GM18873 (cell line): ENCODE measurements at regions not wholly inside any gene's neighbourhood (a gene's known extent, or its start where the extent isn't known, plus 50 kb on each side); places are given as distances from the start of the nearest gene placed in this dataset.

Experiments used
- ATAC-seq: cut with Tn5 transposase; IDR thresholded peaks from one replicate; pipeline ENCODE4 v1.9.1; 2021; ENCODE audit warnings: mild to moderate bottlenecking, moderate library complexity, moderate number of reproducible peaks; ENCODE audit not compliant: unreplicated experiment, low FRiP score

GRCh38 chr18:37662546-37663339, 97.1 kb upstream of the CELF4 start:
- ATAC-seq = no peak

- ATAC-seq = no peak
Measured at GRCh38 chr18:37662099-37662498, 96.5 kb upstream of the CELF4 start.

- ATAC-seq = no peak
Measured at GRCh38 chr18:37661478-37661877, 95.9 kb upstream of the CELF4 start.

GRCh38 chr18:37661061-37661460, 95.5 kb upstream of the CELF4 start:
- ATAC-seq = no peak

- ATAC-seq = no peak
Measured at GRCh38 chr18:37660658-37661057, 95.1 kb upstream of the CELF4 start.

GRCh38 chr18:37659906-37660305, 94.3 kb upstream of the CELF4 start:
- no peak for ATAC-seq

- ATAC-seq = no peak
Measured at GRCh38 chr18:37658894-37659293, 93.3 kb upstream of the CELF4 start.

- ATAC-seq = no peak
Measured at GRCh38 chr18:37657493-37657892, 91.9 kb upstream of the CELF4 start.

GRCh38 chr18:37654731-37655369, 89.3 kb upstream of the CELF4 start:
- ATAC-seq = no peak

- no peak for ATAC-seq
Measured at GRCh38 chr18:37654034-37654433, 88.4 kb upstream of the CELF4 start.

- no peak for ATAC-seq
Measured at GRCh38 chr18:37653618-37654017, 88.0 kb upstream of the CELF4 start.

GRCh38 chr18:37649930-37650329, 84.3 kb upstream of the CELF4 start:
- no peak for ATAC-seq

- no peak for ATAC-seq
Measured at GRCh38 chr18:37649416-37649815, 83.8 kb upstream of the CELF4 start.

GRCh38 chr18:37641573-37641972, 76.0 kb upstream of the CELF4 start:
- ATAC-seq = no peak

- ATAC-seq = no peak
Measured at GRCh38 chr18:37640504-37640903, 74.9 kb upstream of the CELF4 start.

GRCh38 chr18:37639846-37640245, 74.2 kb upstream of the CELF4 start:
- ATAC-seq = no peak

GRCh38 chr18:37637478-37637850, 71.9 kb upstream of the CELF4 start:
- ATAC-seq = no peak

- ATAC-seq = no peak
Measured at GRCh38 chr18:37636831-37637477, 71.4 kb upstream of the CELF4 start.

GRCh38 chr18:37634516-37634915, 68.9 kb upstream of the CELF4 start:
- no peak for ATAC-seq

- no peak for ATAC-seq
Measured at GRCh38 chr18:37631422-37631821, 65.8 kb upstream of the CELF4 start.

- no peak for ATAC-seq
Measured at GRCh38 chr18:37630334-37630733, 64.7 kb upstream of the CELF4 start.
